ENCODE measurements at regions not wholly inside any gene's neighbourhood (a gene's known extent, or its start where the extent isn't known, plus 50 kb on each side); places are given as distances from the start of the nearest gene placed in this dataset.
"Not testable (repeated sequence)": the region's sequence is repeated elsewhere in the genome, so short reads cannot be mapped to it uniquely, and the experiment has no call there.

- DNase-seq: no peak
Measured at GRCh38 chr1:105004515-105004914, 1254.8 kb downstream of the AMY1C start.

DNA sequence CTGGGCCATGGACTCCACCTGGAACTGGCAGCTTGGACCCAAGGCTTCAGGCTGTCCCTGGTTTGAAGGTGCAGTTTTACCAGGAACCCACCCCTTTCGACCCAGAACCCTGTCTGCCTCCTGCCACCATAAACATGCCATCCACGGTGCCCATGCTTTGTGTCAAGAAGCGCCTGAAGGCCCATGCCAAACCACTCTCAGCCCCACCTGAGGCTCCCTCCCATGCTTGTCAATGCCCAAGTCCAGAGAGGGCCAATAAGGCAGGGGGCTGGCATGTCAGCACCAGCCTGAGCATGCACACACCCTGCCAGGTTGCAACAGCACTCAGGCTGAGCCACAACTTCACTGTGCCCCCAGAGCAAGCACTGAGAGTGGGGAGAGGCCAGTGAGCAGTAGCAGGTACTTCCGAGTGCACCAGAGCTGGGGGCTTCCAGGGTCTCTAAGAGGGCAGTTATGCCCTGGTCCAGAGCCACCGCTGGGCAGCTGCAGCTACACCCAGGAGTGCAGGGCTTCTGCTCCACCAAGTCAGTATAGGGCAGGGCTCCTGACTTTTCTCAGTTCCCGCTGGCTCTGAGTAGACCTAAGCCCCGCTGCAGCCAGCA lies 1256.0 kb downstream of the AMY1C start:
- DNase-seq: no peak

DNA sequence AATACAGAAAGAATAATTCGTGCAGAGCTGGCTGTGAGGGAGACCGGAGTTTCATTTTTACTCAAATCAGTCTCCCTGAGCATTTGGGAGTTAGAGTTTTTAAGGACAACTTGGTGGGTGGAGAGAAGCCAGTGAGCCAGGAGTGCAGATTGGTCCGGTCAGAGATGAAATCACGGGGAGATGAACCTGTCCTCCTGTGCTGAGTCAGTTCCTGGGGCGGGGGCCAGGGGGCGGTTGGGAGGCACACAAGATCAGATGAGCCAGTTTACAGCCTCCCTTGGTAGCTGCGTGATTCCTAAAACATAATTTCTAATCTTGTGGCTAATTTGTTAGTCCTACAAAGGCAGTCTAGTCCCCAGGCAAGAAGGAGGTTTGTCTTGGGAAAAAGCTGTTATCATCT lies 1267.9 kb downstream of the AMY1C start:
- no peak for DNase-seq

DNA sequence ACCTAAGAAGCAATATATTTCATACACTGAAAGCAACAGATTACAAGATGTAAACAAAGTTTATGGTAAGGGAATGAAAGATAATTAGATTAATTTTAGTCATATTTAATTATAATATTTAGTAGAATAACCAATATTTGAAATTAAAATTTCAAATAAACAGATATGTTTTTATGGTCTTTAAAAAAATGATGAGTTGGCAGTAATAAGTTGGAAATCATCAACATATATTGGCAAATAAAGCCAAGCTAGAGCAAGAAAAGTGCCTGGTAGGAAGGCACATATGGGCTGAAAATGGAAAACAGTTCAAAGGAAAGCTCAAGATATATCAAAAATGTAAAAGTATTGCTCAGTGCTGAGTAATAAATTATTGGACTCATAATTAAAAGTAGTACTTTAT lies 1274.0 kb downstream of the AMY1C start:
- DNase-seq: no peak

- no peak for DNase-seq
Measured at GRCh38 chr1:105027838-105028471, 1278.3 kb downstream of the AMY1C start.

DNA sequence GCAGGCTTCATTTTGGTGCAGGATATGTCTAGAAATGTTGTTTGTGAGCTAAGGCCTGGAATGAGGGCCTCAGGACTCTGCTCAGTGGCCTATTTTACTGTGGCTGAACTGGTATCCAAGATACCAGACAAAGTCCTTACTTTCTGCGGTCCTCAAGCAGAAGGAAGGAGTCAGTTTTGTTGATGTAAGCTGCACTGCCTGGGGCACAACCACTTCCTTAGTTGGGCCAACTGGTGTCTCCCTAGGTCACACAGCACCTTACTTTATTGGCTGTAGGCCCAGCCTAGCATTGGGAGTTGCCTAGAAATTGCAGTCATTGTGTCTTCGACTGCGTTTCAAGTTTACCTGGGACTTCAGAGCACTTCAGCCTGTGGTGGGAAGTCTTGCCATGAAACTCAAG lies 1322.7 kb downstream of the AMY1C start:
- DNase-seq: no peak

DNA sequence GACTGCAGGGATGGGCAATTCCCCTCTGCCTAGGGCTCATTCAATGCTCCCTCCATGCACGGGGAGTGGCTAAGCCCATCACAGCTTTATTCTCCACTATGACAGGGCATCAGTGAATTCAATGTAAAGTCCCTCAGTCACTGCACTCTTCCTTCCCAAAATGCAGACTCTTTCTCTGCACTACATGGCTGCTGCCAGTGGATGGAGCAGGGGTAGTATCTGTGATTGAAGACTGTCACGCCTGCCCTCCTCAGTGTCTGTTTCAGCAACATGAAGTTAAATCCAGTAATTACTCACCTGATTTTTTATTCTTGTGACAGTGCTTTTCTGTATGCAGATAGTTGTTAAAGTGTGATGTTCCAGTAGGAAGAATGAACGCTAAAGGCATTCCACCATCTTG lies 1323.2 kb downstream of the AMY1C start:
- no peak for DNase-seq

DNA sequence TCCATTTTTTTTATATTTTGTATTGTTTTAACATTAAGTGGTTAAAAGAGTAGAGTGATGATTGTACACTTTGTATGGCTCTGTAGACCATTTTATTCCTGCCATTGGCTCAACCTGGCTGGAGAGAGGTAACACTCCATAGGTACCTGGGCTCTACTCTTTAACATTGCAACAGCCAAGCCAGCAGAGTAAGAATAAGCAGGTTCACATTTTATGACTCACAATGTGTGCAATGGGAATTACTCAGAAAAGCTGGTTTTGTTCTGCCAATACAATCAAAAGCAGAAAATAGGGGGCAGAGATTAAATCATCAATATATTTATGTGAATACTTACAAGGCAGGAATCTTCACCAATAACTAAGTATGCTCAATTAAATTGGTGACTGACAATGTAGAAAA lies 1324.0 kb downstream of the AMY1C start:
- DNase-seq: no peak

- DNase-seq: no peak
Measured at GRCh38 chr1:105083611-105084010, 1333.9 kb downstream of the AMY1C start.

GRCh38 chr1:105087506-105087905 lies 1337.8 kb downstream of the AMY1C start:
- no peak for DNase-seq

DNA sequence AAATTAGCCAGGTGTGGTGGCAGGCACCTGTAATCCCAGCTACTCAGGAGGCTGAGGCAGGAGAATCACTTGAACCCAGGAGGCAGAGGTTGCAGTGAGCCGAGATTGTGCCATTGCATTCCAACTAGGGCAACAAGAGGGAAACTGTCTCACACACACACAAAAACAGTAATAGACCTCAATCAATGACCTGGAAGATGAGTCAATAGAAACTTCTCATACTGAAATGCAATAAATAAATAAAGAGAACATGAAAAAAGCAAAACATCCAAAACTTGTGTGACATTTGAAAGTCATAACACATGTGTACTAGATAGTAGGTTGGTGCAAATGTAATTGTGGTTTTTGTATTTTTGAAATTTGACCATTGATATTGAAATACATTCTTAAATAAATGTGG lies 1338.5 kb downstream of the AMY1C start:
- no peak for DNase-seq

DNA sequence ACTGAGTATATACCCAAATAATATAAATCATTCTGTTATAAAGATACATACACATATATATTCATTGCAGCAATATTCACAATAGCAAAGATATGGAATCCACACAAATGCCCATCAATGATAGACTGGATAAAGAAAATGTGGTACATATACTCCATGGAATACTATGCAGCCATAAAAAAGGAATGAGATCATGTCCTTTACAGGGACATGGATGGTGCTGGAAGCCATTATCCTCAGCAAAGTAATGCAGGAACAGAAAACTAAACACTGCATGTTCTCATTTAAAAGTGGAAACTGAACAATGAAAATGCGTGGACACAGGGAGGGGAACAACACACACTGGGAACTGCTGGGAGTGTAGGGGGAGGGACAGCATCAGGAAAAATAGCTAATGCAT lies 1344.2 kb downstream of the AMY1C start:
- DNase-seq: not testable (repeated sequence)

GRCh38 chr1:105100102-105100501 lies 1350.4 kb downstream of the AMY1C start:
- no peak for DNase-seq

DNA sequence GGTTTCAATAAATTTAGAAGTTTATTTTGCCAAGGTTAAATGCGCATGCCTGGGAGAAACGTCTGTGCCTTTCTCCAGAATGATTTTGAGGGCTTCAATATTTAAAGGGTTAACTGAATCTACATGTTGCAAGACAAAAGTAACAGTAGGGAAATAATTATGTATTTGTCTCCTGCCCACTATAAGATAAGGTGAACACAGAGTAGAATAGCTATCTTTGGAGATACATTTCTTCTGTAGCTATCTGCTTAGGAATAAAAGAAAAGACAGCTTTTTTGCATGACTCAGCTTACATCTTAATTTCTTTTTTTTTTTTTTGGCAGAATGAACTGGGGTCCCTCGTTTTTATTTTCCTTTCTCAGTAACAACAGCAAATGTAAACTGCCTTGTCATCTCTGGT lies 1351.6 kb downstream of the AMY1C start:
- no peak for DNase-seq

DNA sequence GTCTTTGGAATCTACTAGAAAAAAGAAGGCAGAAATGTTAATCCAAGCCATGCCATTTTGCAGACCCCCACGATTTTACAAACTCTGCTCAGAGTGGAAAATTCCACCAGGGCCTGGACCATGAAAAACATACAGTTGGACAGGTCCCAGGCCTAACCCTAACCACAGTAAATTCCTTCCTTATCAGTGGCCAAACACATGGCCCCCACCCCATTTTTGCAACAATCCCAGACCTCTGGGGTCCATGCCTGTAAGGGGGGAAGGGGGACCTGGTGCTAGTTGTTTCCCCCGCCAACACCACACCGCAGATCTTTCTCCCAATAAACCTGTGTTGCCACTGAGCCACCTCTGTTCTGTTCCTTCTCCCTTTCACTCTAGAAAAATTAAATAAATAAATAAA lies 1352.7 kb downstream of the AMY1C start:
- DNase-seq: no peak

GRCh38 chr1:105122041-105122440 lies 1372.3 kb downstream of the AMY1C start:
- DNase-seq: no peak

DNA sequence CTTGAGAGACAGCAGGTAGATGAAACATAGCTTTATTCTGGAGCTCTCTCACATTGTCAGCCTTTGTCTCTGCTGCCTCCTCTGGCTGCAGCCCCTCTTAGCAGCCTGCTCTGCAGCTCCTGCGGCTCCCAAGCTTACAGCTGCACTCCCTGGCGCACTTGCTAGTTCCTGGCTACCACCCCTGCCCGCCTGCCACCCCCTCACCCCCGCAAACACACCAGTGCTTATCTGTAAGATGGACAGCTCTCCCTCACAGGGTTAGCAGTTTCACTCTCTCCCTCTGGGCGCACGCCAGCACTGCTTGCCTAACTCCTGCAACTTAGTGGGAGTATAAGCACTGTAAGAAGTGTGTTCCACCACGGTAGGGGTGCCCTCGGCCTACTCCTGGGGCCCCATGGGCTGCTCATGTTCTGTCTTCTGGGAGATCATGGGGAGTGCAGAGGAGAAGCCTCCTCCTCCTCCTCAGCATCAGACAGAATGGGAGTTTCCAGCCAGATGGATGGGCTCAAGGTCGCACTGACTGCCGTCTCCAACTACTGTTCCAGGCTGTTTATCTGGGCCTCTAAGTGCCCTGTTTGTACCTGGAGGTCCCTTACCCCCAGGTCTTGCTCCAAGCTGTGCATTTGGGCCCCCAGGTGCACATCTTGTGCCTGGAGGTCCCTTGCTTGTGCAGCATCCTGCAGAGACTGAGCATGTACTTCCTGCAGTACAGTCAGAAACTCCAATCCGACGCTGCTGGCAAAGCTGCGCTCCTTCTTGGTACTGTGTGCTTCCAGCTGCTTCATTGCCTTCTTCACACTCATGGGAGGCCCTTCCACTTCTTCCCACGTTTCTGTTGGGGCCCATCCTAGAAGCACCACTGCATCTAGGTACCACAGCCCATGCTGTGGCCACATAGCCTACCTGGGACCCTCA lies 1388.1 kb downstream of the AMY1C start:
- DNase-seq: no peak

DNA sequence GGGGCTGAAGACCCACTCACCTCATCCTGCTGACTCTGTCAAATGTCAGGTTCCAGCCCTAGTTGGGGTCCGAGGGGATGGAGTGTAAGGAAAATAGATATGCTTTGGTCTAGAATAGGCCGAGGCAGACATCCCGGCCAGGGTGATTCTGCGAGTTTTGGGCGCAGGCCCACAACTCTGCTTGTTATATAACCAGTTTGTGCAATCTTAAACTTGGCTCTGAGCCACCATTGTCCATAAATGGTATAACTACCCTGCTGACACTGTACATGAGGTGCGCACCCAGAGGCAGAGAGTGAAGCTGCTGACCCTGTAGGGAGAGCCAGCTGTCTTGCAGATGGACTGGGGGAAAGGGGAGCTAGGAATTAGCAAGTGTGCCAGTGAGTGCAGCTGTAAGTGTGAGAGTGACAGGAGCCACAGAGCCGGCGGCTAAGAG lies 1388.8 kb downstream of the AMY1C start:
- DNase-seq: peak; percentile 22

GRCh38 chr1:105172788-105173187 lies 1423.1 kb downstream of the AMY1C start:
- DNase-seq: no peak

DNA sequence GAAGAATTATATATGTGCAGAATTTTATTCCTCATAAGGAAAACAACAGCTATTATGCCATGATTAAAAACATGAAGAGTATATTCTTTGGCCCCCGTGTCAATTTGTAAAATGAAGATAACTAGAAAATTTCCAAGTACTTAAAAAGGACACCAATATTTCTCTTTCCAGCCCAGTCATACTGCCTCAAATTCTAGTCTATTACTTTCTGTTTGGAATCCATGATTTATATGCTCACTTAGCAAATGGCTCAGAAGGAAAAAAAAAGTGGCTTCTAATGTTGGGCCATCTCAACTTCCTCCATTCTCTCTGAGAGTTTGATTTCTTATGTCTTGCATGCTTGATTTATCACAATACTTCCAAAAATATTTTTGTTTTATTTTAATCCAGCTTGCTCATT lies 1431.1 kb downstream of the AMY1C start:
- no peak for DNase-seq

DNA sequence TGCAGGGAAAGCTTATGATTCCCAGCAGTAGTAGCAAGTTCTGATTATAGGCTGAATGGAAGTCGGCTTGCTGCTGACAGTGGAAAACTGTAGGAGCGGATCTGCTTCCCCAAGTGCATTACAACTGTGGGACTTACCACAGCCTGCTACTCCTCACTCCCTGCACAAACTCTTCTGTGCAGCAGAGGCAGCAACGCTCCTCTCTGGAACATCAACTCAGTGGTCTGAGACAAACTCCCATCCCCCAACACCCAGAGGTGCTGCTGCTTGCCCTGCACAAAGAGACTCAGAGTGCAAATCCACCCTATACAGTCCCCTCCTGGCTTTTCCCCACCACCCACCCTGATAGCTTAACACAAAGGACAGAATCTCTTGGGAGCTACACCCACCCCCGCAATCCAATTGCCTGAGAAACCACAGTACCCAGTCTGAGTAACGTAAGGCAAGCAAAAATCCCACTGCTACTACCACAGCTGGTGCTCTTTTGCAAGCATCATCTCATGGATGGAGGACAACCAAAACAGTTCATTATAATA lies 1455.2 kb downstream of the AMY1C start:
- no peak for DNase-seq

DNA sequence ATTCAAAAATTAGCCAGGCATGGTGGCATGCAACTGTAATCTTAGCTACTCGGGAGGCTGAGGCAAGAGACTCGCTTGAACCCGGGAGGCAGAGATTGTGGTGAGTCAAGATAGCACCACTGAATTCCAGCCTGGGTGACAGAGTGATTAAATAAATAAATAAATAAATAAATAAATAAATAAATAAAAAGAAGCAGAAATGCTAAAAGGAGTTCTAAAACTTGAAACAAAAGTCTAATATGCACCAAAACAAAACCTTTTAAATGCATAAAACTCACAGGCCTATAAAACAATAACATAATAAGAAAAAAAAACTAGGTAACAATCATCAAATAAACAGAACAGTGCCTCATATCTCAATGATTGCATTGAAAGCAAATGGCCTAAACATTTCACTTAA lies 1458.9 kb downstream of the AMY1C start:
- DNase-seq: no peak

DNA sequence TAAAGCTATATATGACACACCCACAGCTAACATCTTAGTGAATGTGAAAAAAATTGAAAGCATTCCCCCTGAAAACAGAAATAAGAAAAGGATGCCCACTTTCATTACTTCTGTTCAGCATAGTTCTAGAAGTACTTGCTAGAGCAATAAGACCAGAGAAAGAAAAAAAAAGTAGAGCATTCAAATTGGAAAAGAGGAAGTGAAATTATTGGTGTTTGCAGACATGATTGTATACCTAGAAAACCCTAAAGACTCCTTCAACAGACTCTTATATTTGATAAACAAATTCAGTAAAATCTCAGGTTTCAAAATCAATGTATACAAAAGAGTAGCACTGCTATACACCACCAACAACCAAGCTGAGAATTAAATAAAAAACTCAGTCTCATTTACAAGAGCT lies 1461.0 kb downstream of the AMY1C start:
- DNase-seq: no peak

DNA sequence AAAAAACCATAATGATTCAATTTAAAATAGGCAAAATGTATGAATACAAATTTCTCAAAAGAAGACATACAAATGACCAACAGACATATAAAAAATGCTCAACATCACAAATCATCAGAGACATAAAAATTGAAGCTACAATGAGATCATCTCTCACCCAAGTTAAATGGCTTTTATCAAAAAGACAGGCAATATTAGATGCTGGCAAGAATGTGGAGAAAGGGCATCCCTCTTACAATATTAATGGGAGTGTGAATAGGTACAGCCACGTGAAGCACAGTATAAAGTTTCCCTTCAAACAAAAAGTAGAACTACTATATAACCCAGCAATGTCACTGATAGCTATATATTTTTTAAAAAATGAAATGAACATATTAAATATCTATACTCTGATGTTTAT lies 1481.7 kb downstream of the AMY1C start:
- no peak for DNase-seq
